GM19035 (cell line): ENCODE measurements at regions not wholly inside any gene's neighbourhood (a gene's known extent, or its start where the extent isn't known, plus 50 kb on each side); places are given as distances from the start of the nearest gene placed in this dataset.
"Not testable (repeated sequence)": the region's sequence is repeated elsewhere in the genome, so short reads cannot be mapped to it uniquely, and the experiment has no call there.

Experiments used
- ATAC-seq: cut with Tn5 transposase; IDR thresholded peaks from one replicate; pipeline ENCODE4 v1.9.1; 2021; ENCODE audit not compliant: unreplicated experiment

- no peak for ATAC-seq
Measured at GRCh38 chr3:80366808-80367548, 599.2 kb upstream of the ROBO1 start.

- no peak for ATAC-seq
Measured at GRCh38 chr3:80357761-80358160, 590.0 kb upstream of the ROBO1 start.

- no peak for ATAC-seq
Measured at GRCh38 chr3:80355144-80355543, 587.3 kb upstream of the ROBO1 start.

GRCh38 chr3:80351201-80351600 lies 583.4 kb upstream of the ROBO1 start:
- ATAC-seq, result no peak

GRCh38 chr3:80350771-80351170 lies 583.0 kb upstream of the ROBO1 start:
- ATAC-seq, result no peak

GRCh38 chr3:80338366-80338765 lies 570.6 kb upstream of the ROBO1 start:
- ATAC-seq, result no peak

- ATAC-seq, result no peak
Measured at GRCh38 chr3:80334534-80334933, 566.7 kb upstream of the ROBO1 start.

- no peak for ATAC-seq
Measured at GRCh38 chr3:80331494-80332170, 563.8 kb upstream of the ROBO1 start.

GRCh38 chr3:80314541-80314940 lies 546.7 kb upstream of the ROBO1 start:
- ATAC-seq, result not testable (repeated sequence)

GRCh38 chr3:80308637-80309036 lies 540.8 kb upstream of the ROBO1 start:
- no peak for ATAC-seq

- ATAC-seq, result no peak
Measured at GRCh38 chr3:80307844-80308243, 540.0 kb upstream of the ROBO1 start.

- ATAC-seq, result no peak
Measured at GRCh38 chr3:80297720-80298119, 529.9 kb upstream of the ROBO1 start.

GRCh38 chr3:80285388-80285787 lies 517.6 kb upstream of the ROBO1 start:
- ATAC-seq, result no peak

GRCh38 chr3:80283783-80284182 lies 516.0 kb upstream of the ROBO1 start:
- ATAC-seq, result no peak

GRCh38 chr3:80278056-80278455 lies 510.3 kb upstream of the ROBO1 start:
- ATAC-seq, result no peak

GRCh38 chr3:80275120-80275519 lies 507.3 kb upstream of the ROBO1 start:
- no peak for ATAC-seq

GRCh38 chr3:80263260-80263659 lies 495.5 kb upstream of the ROBO1 start:
- ATAC-seq, result no peak

- no peak for ATAC-seq
Measured at GRCh38 chr3:80261082-80261481, 493.3 kb upstream of the ROBO1 start.

GRCh38 chr3:80259736-80260135 lies 491.9 kb upstream of the ROBO1 start:
- no peak for ATAC-seq

- no peak for ATAC-seq
Measured at GRCh38 chr3:80252113-80252512, 484.3 kb upstream of the ROBO1 start.

GRCh38 chr3:80247766-80248165 lies 480.0 kb upstream of the ROBO1 start:
- no peak for ATAC-seq

- no peak for ATAC-seq
Measured at GRCh38 chr3:80244390-80244789, 476.6 kb upstream of the ROBO1 start.

GRCh38 chr3:80241791-80242190 lies 474.0 kb upstream of the ROBO1 start:
- ATAC-seq, result no peak
